GM19463 (cell line): ENCODE measurements at regions not wholly inside any gene's neighbourhood (a gene's known extent, or its start where the extent isn't known, plus 50 kb on each side); places are given as distances from the start of the nearest gene placed in this dataset.

Experiments
- ATAC-seq: cut with Tn5 transposase; IDR thresholded peaks from one replicate; pipeline ENCODE4 v1.9.1; 2021; ENCODE audit warnings: mild to moderate bottlenecking, moderate library complexity; ENCODE audit not compliant: unreplicated experiment

GRCh38 chr5:29899583-29899982, 1293.9 kb upstream of the CDH6 start:
- ATAC-seq: no peak

GRCh38 chr5:29897916-29898315, 1295.6 kb upstream of the CDH6 start:
- ATAC-seq: no peak

DNA sequence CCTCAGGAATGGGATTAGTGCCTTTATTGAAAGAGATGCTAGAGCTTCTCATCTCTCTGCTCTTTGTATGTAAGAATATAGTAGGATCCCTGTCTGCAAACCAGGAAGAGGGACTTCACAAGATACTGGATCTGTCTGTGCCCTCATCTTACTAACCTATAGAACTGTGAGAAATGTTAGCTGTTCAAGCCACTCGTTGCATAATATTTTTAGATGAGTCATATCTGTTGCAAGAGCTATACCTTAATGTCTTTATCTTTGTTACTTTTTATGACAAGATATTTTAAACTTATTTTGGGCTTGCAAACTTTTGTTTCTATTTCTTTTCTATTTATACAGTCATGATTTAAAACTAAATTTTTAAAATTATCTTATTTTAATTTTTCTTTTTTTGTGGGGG, 1296.8 kb upstream of the CDH6 start:
- ATAC-seq: no peak

DNA sequence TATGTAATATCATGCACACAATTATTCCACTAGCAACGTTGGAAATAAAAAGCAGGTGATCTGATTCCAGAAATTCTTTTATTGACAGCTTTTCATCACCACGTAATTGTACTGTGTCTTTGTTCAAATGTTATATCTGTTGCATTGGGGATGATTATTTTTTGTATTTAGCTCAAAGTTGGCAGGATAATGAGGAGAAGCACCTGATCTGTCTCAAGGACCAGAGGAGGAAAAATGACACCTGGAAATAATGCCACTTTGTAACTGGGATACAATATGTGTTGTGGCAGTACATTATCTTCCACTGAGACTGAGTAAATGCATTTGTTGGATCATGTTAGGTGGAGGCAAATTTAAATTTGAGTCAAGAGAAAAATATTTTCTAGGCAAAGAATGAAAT, 1298.8 kb upstream of the CDH6 start:
- ATAC-seq: no peak

GRCh38 chr5:29889051-29889450, 1304.4 kb upstream of the CDH6 start:
- no peak for ATAC-seq

DNA sequence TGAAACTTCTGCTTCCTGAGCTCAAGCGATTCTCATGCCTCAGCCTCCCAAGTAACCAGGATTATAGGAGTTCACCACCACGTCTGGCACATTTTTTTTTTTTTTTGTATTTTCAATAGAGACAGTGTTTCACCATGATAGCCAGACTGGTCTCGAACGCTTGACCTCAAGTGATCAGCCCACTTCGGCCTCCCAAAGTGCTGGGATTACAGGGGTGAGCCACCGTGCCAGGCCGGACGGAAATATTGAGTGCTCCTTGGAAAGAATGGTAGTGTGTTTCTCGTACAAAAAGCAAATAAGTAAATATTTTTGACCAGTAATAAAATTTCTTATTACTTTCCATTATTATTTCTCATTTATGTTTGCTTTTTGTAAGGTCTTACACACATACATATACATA, 1307.9 kb upstream of the CDH6 start:
- no peak for ATAC-seq

- no peak for ATAC-seq
These were observed 1311.5 kb upstream of the CDH6 start for GRCh38 chr5:29882036-29882435.

DNA sequence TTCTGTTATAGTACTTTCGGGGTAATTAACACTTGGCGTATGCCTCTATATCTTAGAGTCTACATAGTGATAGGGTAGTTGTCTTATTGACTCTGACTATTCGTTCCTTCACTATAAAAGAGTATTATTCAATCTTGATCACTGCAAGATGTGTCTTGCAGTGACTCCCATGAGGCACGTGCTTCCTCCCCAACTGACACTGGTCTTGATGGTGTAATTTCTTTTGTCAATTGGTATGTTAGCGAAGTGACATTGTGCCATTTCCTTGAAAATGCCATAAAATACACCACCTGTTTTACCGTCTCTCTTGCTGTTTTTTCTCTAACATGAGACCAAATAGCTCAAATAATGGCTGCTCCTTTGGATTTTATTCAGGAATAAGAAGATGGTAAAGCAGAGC, 1314.1 kb upstream of the CDH6 start:
- ATAC-seq: no peak

GRCh38 chr5:29878599-29878998, 1314.9 kb upstream of the CDH6 start:
- no peak for ATAC-seq

DNA sequence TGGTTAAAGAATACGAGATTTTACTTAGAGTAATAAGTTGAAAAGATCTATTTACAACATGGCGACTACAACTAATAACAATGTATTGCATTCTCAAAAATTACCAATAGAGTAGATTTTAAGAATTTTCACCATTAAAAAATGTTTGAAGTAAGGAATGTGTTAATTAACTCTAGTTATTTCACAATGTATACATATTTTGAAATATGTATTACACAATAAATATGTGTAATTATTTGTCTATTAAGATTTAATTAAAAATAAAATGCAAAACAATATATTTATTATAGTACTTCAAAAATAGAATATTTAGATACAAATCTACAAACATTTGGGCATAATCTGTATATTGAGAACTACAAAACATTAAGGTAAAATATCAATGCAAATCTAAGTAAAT, 1326.3 kb upstream of the CDH6 start:
- no peak for ATAC-seq

DNA sequence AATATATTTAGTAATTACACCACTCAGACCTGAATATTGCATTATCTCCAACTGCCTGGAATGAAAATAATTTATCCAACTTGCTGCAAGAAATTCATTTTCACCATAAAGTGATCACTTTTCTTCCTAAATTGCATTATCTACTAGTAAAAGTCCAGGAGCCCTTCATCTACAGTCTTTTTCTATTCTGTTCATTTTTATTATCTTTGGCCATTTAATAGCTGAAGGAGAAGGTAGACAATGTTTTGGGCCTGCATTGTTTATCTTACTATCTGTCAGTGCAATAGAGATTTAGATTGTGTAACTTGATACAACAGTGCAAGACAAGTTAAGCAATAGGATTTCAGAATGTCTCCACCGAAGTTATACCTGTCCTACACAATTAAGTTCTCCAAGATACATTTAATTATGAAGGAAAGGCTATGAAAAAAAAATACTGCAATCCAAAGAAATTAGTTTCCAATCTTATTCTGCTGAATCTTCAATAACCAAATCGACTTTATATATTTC, 1339.7 kb upstream of the CDH6 start:
- no peak for ATAC-seq

DNA sequence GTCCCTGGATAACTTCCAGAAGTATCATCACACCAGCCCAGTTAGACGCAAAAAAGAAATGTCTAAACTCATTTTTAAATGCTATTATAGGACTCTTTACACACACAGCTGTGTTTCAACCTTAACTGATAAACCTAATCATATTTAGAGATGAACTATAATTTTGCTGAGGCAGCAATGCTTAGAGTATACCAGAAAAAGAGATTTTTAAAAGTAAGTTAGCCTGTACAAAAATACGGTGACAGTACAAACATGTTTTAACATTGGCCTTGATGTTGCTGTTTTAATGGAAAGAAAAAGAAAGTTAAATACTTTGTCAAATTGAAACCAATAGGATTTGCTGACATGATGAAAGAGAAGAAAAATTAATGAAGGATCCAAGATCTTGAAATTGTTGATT, 1341.2 kb upstream of the CDH6 start:
- no peak for ATAC-seq

GRCh38 chr5:29845206-29845605, 1348.3 kb upstream of the CDH6 start:
- no peak for ATAC-seq

DNA sequence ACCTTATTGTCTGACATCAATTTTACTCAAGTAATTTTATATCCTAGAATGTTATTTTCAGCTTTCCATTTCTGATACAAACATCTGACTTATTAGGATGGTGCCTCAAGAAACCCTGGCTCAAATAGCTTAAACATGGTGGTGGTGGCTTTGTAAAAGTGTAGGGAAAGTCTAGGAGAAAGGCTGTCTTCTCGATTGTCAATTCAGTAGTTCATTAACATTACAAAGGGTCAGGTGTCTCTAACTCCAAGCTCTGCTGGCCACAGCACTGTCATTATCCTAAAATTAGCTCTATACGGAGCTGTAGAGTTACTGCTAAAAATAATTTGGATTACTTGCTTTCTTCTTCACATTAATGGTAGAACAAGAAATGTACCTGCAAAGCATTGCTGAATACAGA, 1360.1 kb upstream of the CDH6 start:
- no peak for ATAC-seq

DNA sequence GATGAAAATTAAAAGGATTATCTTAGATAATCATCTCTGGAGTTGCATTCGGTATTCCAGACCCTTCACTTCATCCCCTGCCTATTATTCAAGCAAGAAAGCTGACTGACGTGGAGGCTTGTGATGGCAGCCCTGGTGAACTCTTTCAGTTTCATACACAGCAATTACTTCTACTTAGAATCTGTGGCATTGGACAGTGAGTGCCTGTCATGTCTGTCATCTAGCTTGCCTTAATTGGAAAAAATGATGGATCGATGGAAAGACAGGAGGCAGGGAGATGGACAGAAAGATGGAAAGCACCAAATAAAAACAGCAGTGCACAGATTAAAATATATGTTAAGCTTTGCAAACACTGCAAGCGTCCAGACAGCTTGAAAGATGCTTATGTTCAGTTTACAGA, 1371.0 kb upstream of the CDH6 start:
- no peak for ATAC-seq

- ATAC-seq: no peak
These were observed 1381.4 kb upstream of the CDH6 start for GRCh38 chr5:29811914-29812679.

- ATAC-seq: no peak
These were observed 1387.7 kb upstream of the CDH6 start for GRCh38 chr5:29805804-29806203.

GRCh38 chr5:29800752-29801151, 1392.7 kb upstream of the CDH6 start:
- no peak for ATAC-seq

GRCh38 chr5:29796013-29796412, 1397.5 kb upstream of the CDH6 start:
- no peak for ATAC-seq

DNA sequence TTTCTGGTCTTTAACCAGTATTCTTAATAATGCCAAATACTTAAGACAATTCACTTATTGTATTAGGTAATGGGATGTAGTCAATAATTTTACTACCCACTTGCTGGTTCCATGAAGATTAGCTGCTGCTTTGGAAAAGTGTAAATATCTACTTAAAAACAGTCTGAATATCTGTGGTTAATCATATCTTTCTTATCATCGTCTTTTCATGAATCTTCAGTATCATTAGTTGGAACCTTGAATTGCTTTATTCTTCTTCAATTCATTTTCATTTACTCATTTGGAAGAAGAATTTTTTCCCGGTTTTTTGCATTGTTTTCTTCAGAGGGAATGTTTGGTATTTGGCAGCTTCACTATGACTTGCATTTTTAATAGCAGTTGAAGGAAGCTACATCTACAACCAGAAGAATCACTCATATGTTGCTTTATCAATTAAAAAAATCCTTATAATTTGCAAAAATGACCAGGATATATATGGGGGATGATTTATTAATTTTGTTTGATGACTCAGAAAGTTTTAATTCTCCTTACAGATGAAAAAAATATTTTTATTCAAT, 1398.3 kb upstream of the CDH6 start:
- ATAC-seq: no peak

DNA sequence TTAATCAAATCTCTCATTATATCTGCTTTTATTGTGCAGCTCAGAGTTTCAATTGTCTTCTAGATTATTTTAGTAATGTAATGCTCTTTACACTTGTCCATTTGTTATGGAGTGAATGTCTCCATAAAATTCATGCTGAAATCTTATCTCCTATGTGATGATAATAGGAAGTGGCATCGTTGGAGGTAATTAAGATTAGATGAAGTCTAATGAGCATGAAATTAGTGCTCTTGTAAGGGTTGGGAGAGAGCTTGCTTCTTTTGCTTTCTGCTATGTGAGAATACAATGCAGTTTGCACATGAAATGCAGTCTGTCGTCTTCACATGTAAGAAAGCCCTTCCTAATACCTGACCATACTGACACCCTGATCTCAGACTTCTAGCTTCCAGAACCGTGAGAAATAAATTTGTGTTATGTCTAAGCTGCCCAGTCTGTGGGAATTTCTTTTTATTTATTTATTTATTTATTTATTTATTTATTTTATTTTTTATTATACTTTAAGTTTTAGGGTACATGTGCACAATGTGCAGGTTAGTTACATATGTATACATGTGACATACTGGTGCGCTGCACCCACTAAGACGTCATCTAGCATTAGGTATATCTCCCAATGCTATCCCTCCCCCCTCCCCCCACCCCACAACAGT, 1399.2 kb upstream of the CDH6 start:
- no peak for ATAC-seq

GRCh38 chr5:29790281-29790680, 1403.2 kb upstream of the CDH6 start:
- no peak for ATAC-seq
